ENCODE measurements at regions not wholly inside any gene's neighbourhood (a gene's known extent, or its start where the extent isn't known, plus 50 kb on each side); places are given as distances from the start of the nearest gene placed in this dataset.

- H3K27me3 ChIP-seq (replicated peaks; ENCODE audit: control insufficient read depth, insufficient read depth, low read length) = no peaks in the 10 kb centered on the region
- TF ChIP-seq, protein P1, sequence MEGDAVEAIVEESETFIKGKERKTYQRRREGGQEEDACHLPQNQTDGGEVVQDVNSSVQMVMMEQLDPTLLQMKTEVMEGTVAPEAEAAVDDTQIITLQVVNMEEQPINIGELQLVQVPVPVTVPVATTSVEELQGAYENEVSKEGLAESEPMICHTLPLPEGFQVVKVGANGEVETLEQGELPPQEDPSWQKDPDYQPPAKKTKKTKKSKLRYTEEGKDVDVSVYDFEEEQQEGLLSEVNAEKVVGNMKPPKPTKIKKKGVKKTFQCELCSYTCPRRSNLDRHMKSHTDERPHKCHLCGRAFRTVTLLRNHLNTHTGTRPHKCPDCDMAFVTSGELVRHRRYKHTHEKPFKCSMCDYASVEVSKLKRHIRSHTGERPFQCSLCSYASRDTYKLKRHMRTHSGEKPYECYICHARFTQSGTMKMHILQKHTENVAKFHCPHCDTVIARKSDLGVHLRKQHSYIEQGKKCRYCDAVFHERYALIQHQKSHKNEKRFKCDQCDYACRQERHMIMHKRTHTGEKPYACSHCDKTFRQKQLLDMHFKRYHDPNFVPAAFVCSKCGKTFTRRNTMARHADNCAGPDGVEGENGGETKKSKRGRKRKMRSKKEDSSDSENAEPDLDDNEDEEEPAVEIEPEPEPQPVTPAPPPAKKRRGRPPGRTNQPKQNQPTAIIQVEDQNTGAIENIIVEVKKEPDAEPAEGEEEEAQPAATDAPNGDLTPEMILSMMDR (IDR thresholded peaks at IDR 0.05; ENCODE audit: insufficient read depth, low read length, poor library complexity, severe bottlenecking) = no peak
- no peak overlapping the region for H3K4me3 ChIP-seq (replicated peaks; ENCODE audit: low read depth, low read length)
- DNase-seq (ENCODE audit: extremely low read depth, insufficient read length) = no peak
- no peaks in the 10 kb centered on the region for H3K36me3 ChIP-seq (ENCODE audit: control insufficient read depth, insufficient read depth, low read length)
Observed at GRCh38 chr2:71951083-71951468, 196.6 kb downstream of the CYP26B1 start.

DNA sequence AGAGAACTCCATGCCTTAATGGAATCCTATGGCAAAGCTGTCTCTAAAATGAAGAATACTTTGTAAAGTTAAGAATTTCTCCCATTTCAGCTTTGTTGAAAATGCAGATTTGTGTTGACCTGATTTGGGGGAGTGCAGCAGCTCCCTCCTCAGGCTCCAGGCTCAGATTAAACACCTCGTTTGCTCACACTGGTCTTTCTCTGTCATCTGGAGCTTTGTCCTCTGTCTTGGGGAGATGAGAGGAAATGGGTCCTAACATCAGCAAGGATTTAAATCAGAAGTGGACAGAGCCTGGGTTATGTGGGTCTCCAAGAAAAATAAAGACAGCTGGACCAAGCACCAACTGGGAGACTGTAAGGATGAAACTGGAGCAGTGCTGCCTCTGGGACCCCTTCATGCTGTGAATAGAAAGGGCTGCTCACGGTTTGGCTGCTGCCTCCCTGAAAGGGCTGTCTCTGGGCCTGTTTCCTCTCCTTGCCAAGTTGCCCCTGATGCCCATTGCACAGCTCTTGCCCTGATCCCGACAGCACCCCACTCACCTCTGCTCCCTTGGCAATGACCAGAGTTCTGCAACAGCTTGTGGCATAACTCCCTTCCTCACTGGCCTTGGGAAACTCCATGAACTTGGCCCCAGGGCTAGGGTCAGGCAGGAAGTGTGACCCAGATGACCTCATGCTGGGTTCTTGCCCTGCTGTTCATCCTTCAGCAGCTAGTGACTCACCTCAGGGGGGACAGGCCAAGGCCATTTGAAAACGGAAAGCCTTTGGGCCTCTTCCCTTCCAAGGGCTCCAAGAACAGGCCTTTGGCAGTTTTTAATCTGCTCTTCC lies 197.2 kb downstream of the CYP26B1 start:
- H3K4me3 ChIP-seq (replicated peaks; ENCODE audit: low read depth, low read length) = no peak overlapping the region
- H3K36me3 ChIP-seq (ENCODE audit: control insufficient read depth, insufficient read depth, low read length) = no peaks in the 10 kb centered on the region
- DNase-seq (ENCODE audit: extremely low read depth, insufficient read length) = no peak
- TF ChIP-seq, protein P1 (IDR thresholded peaks at IDR 0.05; ENCODE audit: insufficient read depth, low read length, poor library complexity, severe bottlenecking) = no peak
- 0 out of 2 replicates have a peak, but pooled peaks cover 1% of the 10 kb centered on the region for H3K27me3 ChIP-seq (replicated peaks; ENCODE audit: control insufficient read depth, insufficient read depth, low read length)

- H3K36me3 ChIP-seq (ENCODE audit: control insufficient read depth, insufficient read depth, low read length) = no peaks in the 10 kb centered on the region
- DNase-seq (ENCODE audit: extremely low read depth, insufficient read length) = no peak
- TF ChIP-seq, protein P1 (IDR thresholded peaks at IDR 0.05; ENCODE audit: insufficient read depth, low read length, poor library complexity, severe bottlenecking) = no peak
Observed at GRCh38 chr2:71949537-71949798, 198.2 kb downstream of the CYP26B1 start.

GRCh38 chr2:71948781-71949536 lies 198.7 kb downstream of the CYP26B1 start:
- H3K4me3 ChIP-seq (replicated peaks; ENCODE audit: low read depth, low read length) = no peak overlapping the region
- H3K27me3 ChIP-seq (replicated peaks; ENCODE audit: control insufficient read depth, insufficient read depth, low read length) = 0 out of 2 replicates have a peak, but pooled peaks cover 1% of the 10 kb centered on the region
- TF ChIP-seq, protein P1 (IDR thresholded peaks at IDR 0.05; ENCODE audit: insufficient read depth, low read length, poor library complexity, severe bottlenecking) = no peak
- H3K36me3 ChIP-seq (ENCODE audit: control insufficient read depth, insufficient read depth, low read length) = no peaks in the 10 kb centered on the region
- DNase-seq (ENCODE audit: extremely low read depth, insufficient read length) = no peak

More at GRCh38 chr2:71949537-71949798, 198.2 kb downstream of the CYP26B1 start:
- Histone ChIP-seq H3K4me3 (replicated peaks; ENCODE audit: low read depth, low read length) (no peak overlapping the region), H3K27me3 (replicated peaks; ENCODE audit: control insufficient read depth, insufficient read depth, low read length) (0 out of 2 replicates have a peak, but pooled peaks cover 1% of the 10 kb centered on the region)

- 0 out of 2 replicates have a peak, but pooled peaks cover 1% of the 10 kb centered on the region for H3K27me3 ChIP-seq (replicated peaks; ENCODE audit: control insufficient read depth, insufficient read depth, low read length)
- no peak overlapping the region for H3K4me3 ChIP-seq (replicated peaks; ENCODE audit: low read depth, low read length)
- H3K36me3 ChIP-seq (ENCODE audit: control insufficient read depth, insufficient read depth, low read length) = no peaks in the 10 kb centered on the region
- DNase-seq (ENCODE audit: extremely low read depth, insufficient read length) = no peak
- TF ChIP-seq, protein P1 (IDR thresholded peaks at IDR 0.05; ENCODE audit: insufficient read depth, low read length, poor library complexity, severe bottlenecking) = no peak
Observed at GRCh38 chr2:71947809-71948208, 199.9 kb downstream of the CYP26B1 start.

All from GM06990 (cell line).